GM19372 (cell line): ENCODE measurements at regions not wholly inside any gene's neighbourhood (a gene's known extent, or its start where the extent isn't known, plus 50 kb on each side); places are given as distances from the start of the nearest gene placed in this dataset.
A peak's percentile ranks its signal among the peaks of the same experiment; 100 is the strongest.

Source experiments
- ATAC-seq: cut with Tn5 transposase; IDR thresholded peaks from one replicate; pipeline ENCODE4 v1.9.1; 2021; ENCODE audit warnings: mild to moderate bottlenecking, low read depth, moderate library complexity; ENCODE audit not compliant: unreplicated experiment

- no peak for ATAC-seq
Measured at GRCh38 chr16:55147396-55147795, 176.6 kb upstream of the IRX6 start.

- ATAC-seq: no peak
Measured at GRCh38 chr16:55149622-55150021, 174.4 kb upstream of the IRX6 start.

- no peak for ATAC-seq
Measured at GRCh38 chr16:55151561-55152305, 172.3 kb upstream of the IRX6 start.

- ATAC-seq: no peak
Measured at GRCh38 chr16:55152875-55153390, 171.1 kb upstream of the IRX6 start.

GRCh38 chr16:55154262-55154661 is 169.7 kb upstream of the IRX6 start:
- no peak for ATAC-seq

- no peak for ATAC-seq
Measured at GRCh38 chr16:55154956-55155355, 169.0 kb upstream of the IRX6 start.

GRCh38 chr16:55155815-55156214 is 168.2 kb upstream of the IRX6 start:
- ATAC-seq: no peak

- no peak for ATAC-seq
Measured at GRCh38 chr16:55169780-55170179, 154.2 kb upstream of the IRX6 start.

- ATAC-seq: no peak
Measured at GRCh38 chr16:55171241-55171640, 152.8 kb upstream of the IRX6 start.

GRCh38 chr16:55175389-55175788 is 148.6 kb upstream of the IRX6 start:
- no peak for ATAC-seq

GRCh38 chr16:55176901-55177300 is 147.1 kb upstream of the IRX6 start:
- ATAC-seq: no peak

GRCh38 chr16:55179411-55179810 is 144.6 kb upstream of the IRX6 start:
- no peak for ATAC-seq

- no peak for ATAC-seq
Measured at GRCh38 chr16:55179852-55180585, 144.0 kb upstream of the IRX6 start.

GRCh38 chr16:55184052-55184451 is 140.0 kb upstream of the IRX6 start:
- ATAC-seq: no peak

GRCh38 chr16:55184619-55185018 is 139.4 kb upstream of the IRX6 start:
- no peak for ATAC-seq

- ATAC-seq: no peak
Measured at GRCh38 chr16:55189224-55189623, 134.8 kb upstream of the IRX6 start.

- no peak for ATAC-seq
Measured at GRCh38 chr16:55189682-55190636, 134.0 kb upstream of the IRX6 start.

- ATAC-seq: no peak
Measured at GRCh38 chr16:55192734-55193133, 131.3 kb upstream of the IRX6 start.

GRCh38 chr16:55203570-55203969 is 120.4 kb upstream of the IRX6 start:
- no peak for ATAC-seq

- peak; percentile 49 for ATAC-seq
Measured at GRCh38 chr16:55204069-55204468, 119.9 kb upstream of the IRX6 start.

- no peak for ATAC-seq
Measured at GRCh38 chr16:55204923-55205322, 119.1 kb upstream of the IRX6 start.
